Stimulated activated naive CD8-positive, alpha-beta T cell treated with anti-CD3 and anti-CD28 coated beads, Interleukin-15, Interleukin-2, amounts not matched to agents 100 U/mL and 50 U/mL, for 24 hours (primary cell): ENCODE measurements at regions not wholly inside any gene's neighbourhood (a gene's known extent, or its start where the extent isn't known, plus 50 kb on each side); places are given as distances from the start of the nearest gene placed in this dataset.

Source experiments
- ATAC-seq: fragments of 150-1000 bp; cut with Tn5 transposase; one replicate; pipeline ENCODE4 v1.10.0; 2021
- DNase-seq: peaks from one replicate; pipeline ENCODE4 v3.0.0; 2021

- no peak for ATAC-seq
- DNase-seq, result no peak
These were observed 61.8 kb upstream of the TRPM3 start for GRCh38 chr9:71183251-71183650.

GRCh38 chr9:71179183-71179582 is 57.8 kb upstream of the TRPM3 start:
- ATAC-seq (no peak), DNase-seq (no peak)

- DNase-seq, result no peak
- no peak for ATAC-seq
These were observed 56.5 kb upstream of the TRPM3 start for GRCh38 chr9:71177901-71178300.

- ATAC-seq (no peak), DNase-seq (no peak)
These were observed 50.1 kb upstream of the TRPM3 start for GRCh38 chr9:71171517-71171916.
